ENCODE measurements at regions not wholly inside any gene's neighbourhood (a gene's known extent, or its start where the extent isn't known, plus 50 kb on each side); places are given as distances from the start of the nearest gene placed in this dataset.
"Not testable (repeated sequence)": the region's sequence is repeated elsewhere in the genome, so short reads cannot be mapped to it uniquely, and the experiment has no call there.

DNA sequence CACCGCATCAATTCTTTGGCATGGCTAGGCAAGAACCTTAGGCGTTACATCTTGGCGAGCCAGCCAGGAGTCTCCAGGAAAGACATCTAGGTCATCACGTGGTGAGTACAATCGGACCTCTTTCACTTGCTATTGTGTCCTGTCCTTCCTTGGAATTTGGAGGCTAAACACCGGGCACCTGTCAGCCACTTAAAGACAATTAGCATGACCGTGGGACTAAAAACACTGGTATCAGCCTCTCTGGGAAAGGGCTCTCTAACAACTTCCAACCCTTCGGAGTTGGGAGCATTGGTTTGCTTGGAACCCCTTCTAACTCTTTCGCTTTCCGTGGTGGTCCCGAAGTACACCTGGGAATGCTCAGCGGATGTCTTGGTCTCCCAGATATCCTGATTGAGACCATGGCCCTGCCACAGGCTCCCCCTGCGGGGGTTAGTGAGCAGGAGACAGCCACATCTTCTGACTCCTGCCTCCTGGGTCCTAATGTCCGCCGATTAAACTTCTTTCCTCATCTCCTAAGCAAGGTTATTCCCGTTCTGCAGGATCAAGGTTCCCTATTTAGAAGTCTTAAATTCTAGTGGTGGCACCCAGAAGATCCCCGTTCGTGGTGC lies 971.7 kb downstream of the FSCB start:
- no peak for DNase-seq

- no peak for DNase-seq
Observed at GRCh38 chr14:43532825-43533416, 974.2 kb downstream of the FSCB start.

GRCh38 chr14:43528321-43528720 lies 978.8 kb downstream of the FSCB start:
- no peak for DNase-seq

- no peak for DNase-seq
Observed at GRCh38 chr14:43525658-43526057, 981.4 kb downstream of the FSCB start.

- no peak for DNase-seq
Observed at GRCh38 chr14:43522901-43523300, 984.2 kb downstream of the FSCB start.

DNA sequence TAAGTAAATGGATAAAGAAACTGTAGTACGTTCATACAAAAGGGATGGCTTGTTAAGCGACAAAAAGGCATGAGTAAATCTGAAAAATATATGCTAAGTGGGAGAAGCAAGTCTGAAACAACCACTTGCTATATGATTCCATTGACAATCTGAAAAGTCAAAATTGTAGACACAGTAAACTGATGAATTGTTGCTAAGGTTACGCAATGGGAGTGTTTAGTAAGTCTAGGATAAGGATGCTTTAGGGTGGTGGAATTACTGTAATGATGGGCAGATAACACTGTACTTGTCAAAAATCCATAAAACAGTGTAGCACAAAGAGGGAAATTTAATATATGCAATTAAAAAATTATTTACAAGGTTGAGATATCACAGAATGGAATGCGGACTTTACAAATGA lies 984.9 kb downstream of the FSCB start:
- no peak for DNase-seq

GRCh38 chr14:43503508-43503907 lies 1003.6 kb downstream of the FSCB start:
- no peak for DNase-seq

DNA sequence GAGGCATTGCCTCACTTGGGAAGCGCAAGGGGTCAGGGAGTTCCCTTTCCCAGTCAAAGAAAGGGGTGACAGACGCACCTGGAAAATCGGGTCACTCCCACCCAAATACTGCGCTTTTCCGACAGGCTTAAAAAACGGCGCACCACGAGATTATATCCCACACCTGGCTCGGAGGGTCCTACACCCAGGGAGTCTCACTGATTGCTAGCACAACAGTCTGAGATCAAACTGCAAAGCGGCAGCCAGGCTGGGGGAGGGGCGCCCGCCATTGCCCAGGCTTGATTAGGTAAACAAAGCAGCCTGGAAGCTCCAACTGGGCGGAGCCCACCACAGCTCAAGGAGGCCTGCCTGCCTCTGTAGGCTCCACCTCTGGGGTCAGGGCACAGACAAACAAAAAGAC lies 1014.7 kb downstream of the FSCB start:
- DNase-seq, result not testable (repeated sequence)

GRCh38 chr14:43483415-43483814 lies 1023.7 kb downstream of the FSCB start:
- DNase-seq, result no peak

DNA sequence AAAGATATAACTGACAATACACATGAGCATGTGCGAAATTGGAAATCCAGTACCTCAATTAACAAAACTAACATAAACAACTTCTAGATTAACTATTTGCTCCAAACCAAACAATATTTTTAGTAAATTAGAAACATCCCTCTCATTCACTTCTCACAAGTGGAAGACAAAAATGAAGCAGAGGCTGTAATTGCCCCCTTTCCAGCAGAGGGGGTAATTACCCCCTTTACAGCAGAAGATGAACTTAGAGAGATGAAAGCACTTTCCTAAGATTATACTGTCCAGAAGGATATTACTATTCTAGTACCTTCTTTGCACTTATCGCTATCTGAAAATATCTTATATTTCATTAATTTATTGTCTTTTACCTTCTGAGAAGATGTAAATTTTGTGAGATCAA lies 1025.2 kb downstream of the FSCB start:
- no peak for DNase-seq

GRCh38 chr14:43480976-43481375 lies 1026.1 kb downstream of the FSCB start:
- DNase-seq, result no peak

GRCh38 chr14:43479596-43480195 lies 1027.4 kb downstream of the FSCB start:
- no peak for DNase-seq

DNA sequence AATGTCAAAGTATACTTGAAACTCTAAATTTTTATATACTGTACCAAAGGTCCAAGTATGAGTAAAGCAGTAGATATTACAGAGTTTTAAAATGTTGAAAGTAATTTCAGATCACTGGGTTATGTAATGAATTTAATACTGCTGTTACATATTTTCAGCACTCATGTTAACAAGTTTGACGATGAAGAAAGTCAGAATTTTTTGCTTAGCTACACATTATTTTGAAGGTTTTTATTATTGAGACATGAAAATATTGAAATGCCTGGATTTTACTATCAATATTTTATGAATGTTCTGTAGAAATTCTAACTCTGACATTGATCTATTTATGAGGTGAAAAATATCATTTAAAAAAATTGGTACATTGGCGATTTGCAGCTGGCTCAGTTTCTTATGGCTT lies 1030.3 kb downstream of the FSCB start:
- DNase-seq, result no peak

GRCh38 chr14:43475757-43476156 lies 1031.3 kb downstream of the FSCB start:
- no peak for DNase-seq

DNA sequence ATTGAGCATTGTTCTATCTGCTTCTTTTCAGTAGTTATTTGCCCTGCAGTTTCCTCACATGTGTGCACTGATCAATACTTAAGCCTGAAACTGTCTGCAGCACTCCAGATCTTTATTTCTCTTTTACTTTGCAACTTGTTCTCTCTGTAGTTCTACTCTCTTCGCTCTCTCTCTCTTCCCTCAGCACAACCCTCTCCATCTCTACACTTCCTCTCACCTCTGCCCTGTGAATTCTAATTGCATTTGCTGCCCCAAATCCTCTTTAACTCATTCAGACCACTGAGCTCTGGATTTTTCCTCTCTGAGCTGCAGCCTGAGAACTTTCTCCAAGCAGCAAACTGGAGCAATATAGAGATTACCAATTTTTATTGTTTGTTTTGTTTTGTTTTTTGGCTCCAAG lies 1035.5 kb downstream of the FSCB start:
- no peak for DNase-seq

- DNase-seq, result no peak
Observed at GRCh38 chr14:43464968-43465367, 1042.1 kb downstream of the FSCB start.

DNA sequence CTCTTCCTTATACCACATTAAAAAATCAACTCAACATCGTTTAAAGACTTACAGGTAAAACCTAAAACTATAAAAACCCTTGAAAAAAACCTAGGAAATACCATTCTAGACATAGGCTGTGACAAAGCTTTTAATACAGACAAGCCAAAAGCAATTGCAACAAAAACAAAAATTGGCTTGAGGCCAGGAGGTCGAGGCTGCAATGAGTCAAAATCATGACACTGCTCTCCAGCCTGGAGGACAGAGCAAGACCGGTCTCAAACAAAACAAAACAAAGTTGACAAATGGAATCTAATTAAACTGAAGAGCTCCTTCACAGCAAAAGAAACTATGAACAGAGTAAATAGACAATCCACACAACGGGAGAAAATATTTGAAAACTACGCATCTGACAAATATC lies 1057.8 kb downstream of the FSCB start:
- DNase-seq, result no peak

DNA sequence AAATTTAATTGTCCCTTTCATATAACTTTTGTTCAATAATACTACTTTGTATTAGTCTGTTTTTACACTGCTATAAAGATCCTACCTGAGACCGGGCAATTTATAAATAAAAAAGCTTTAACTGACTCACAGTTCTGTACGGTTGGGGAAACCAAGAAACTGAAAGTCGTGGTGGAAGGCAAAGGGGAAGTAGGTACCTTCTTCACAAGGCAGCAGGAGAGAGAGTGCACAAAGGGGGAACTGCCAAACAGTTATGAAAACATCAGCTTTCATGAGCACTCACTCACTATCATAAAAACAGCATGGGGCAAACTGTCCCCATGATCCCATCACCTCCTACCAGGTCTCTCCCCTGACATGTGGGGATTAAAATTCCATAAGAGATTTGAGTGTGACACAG lies 1069.0 kb downstream of the FSCB start:
- no peak for DNase-seq

DNA sequence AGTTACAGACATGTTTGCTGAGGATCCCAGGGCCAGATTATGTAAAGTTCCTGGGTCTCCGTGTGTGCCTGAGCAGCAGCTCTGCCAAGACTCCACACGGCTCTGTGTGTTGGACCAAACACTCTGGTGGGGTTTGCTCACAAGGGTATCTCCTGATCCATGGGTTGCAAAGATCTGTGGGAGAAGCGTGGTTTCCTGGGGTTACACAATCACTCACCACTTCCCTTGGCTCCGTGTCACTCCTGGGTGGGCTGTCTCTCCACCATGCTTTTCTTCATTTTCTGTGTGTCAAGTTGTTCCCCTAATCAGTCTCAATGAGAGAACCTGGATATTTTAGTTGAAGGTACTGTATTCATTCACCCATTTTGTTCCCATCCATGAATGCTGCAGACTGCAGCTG lies 1088.8 kb downstream of the FSCB start:
- no peak for DNase-seq

DNA sequence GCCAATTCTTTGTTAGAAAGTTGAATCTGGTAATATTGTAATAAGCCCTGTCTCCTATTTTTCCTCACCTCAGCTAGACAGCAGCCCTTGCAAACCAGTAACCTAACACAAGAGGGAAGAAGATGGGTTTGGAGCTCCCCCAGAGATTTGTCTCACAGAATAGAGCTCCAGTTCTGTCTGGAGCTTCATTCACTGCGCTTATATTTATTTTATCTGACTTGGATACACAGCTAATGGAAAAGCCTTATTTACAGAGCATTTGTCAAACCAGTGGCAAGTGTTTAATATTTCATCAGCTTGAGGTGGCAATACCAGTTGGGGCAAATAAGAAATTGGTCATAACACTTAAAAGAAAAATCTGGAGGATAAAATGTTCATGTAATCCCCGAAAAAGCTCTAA lies 1094.0 kb downstream of the FSCB start:
- no peak for DNase-seq

DNA sequence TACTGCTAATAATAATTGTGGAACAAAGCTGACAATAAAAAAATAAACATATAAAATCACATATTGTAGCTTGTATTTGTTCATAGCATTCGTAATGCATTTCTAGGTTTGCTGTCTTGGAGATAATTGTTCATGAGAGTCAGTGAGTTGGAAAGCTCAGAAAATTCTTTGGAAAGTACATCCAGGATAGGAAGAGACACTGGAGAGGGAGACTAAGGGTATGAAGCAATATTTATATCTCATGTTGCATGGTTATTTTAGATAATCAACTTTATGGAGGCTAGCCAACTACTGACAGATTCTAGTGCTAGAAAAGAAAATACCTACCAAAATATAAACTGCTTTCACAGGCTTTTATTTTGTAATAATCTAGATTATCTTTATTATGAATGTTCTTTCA lies 1095.2 kb downstream of the FSCB start:
- DNase-seq, result no peak

GRCh38 chr14:43410631-43411030 lies 1096.5 kb downstream of the FSCB start:
- no peak for DNase-seq

GRCh38 chr14:43408472-43408871 lies 1098.6 kb downstream of the FSCB start:
- no peak for DNase-seq

- DNase-seq, result no peak
Observed at GRCh38 chr14:43407706-43408105, 1099.4 kb downstream of the FSCB start.

All from occipital lobe (tissue), 1 donor.